ENCODE measurements at regions not wholly inside any gene's neighbourhood (a gene's known extent, or its start where the extent isn't known, plus 50 kb on each side); places are given as distances from the start of the nearest gene placed in this dataset.
"Not testable (repeated sequence)": the region's sequence is repeated elsewhere in the genome, so short reads cannot be mapped to it uniquely, and the experiment has no call there.

DNA sequence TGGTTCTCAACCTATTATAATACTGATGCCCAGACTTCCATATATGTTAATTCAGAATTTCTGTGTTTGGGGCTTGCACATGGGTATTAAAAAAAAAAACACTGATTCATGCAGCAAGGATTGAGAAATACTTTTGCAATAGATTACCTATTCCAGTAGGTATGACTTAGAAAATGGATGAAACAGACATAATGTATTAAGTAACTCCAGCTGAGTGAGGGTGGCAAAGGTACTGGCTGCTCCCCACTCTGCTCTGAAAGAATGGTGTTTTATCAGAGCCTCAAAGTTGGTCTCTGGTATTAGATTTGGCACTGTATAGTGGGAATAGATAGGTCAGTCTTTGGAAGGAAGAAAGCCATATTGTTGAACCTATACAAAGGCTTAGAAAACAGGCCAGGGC, 234.3 kb upstream of the FOLH1 start:
- TF ChIP-seq, protein P1, sequence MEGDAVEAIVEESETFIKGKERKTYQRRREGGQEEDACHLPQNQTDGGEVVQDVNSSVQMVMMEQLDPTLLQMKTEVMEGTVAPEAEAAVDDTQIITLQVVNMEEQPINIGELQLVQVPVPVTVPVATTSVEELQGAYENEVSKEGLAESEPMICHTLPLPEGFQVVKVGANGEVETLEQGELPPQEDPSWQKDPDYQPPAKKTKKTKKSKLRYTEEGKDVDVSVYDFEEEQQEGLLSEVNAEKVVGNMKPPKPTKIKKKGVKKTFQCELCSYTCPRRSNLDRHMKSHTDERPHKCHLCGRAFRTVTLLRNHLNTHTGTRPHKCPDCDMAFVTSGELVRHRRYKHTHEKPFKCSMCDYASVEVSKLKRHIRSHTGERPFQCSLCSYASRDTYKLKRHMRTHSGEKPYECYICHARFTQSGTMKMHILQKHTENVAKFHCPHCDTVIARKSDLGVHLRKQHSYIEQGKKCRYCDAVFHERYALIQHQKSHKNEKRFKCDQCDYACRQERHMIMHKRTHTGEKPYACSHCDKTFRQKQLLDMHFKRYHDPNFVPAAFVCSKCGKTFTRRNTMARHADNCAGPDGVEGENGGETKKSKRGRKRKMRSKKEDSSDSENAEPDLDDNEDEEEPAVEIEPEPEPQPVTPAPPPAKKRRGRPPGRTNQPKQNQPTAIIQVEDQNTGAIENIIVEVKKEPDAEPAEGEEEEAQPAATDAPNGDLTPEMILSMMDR (IDR thresholded peaks at IDR 0.05) = no peak
- no peak for TF ChIP-seq POLR2AphosphoS5 (IDR thresholded peaks at IDR 0.05)
- no peak for TF ChIP-seq POLR2A (IDR thresholded peaks at IDR 0.05)
- no peak for DNase-seq (ENCODE audit: low spot score)
- H3K36me3 ChIP-seq = no peaks in the 10 kb centered on the region
- no peaks in the 10 kb centered on the region for H3K4me1 ChIP-seq (replicated peaks)
- H3K4me3 ChIP-seq = no peak overlapping the region
- H3K27me3 ChIP-seq (replicated peaks; ENCODE audit: insufficient read depth) = no peaks in the 10 kb centered on the region
- H3K9me3 ChIP-seq = no peaks in the 10 kb centered on the region
- intact Hi-C loops (cut with DNase I) = no loop called here
- no peak overlapping the region for H3K27ac ChIP-seq

DNA sequence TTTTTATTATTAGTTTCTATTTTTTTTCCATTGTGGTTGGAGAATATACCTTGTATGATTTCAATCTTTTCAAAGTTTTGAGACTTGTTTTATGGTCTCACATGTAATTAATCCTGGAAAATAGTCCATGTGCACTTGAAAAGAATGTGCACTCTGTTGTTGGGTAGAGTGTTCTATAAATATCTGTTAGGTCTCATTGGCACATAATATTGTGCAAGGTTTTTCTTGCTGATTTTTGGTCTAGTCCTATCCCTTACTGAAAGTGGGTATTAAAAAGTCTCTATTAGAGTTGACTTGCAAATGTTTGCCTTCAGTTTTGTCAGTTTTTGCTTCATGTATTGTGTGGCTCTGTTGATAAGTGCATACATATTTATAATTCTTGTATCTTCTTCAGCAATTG, 231.5 kb upstream of the FOLH1 start:
- H3K4me1 ChIP-seq (replicated peaks); H3K9me3 ChIP-seq; H3K4me3 ChIP-seq; H3K27me3 ChIP-seq (replicated peaks; ENCODE audit: insufficient read depth); intact Hi-C loops (cut with DNase I); DNase-seq (ENCODE audit: low spot score); H3K36me3 ChIP-seq; H3K27ac ChIP-seq: not testable (repeated sequence)

DNA sequence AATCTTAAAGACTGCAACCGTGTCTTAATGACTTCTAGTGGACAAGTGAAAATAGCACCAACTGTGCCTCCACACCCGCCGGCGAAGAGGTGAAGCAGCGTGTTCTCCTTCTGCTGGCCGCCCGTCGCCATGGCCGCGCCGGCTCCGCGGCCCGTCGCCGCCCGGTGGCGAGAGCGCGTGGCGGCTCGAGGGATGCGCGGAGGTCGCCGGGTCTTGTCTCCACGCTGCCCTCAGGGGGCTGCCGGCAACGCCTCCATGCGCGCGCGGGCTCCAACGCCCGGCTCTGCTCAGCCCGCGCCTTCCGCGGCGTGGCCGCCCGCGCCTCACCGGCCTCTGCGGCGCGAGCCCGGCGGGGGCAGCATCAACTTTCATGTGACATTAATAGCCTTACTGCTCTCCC, 225.9 kb upstream of the FOLH1 start:
- intact Hi-C loops (cut with DNase I); DNase-seq (ENCODE audit: low spot score); H3K4me3 ChIP-seq: not testable (repeated sequence)

DNA sequence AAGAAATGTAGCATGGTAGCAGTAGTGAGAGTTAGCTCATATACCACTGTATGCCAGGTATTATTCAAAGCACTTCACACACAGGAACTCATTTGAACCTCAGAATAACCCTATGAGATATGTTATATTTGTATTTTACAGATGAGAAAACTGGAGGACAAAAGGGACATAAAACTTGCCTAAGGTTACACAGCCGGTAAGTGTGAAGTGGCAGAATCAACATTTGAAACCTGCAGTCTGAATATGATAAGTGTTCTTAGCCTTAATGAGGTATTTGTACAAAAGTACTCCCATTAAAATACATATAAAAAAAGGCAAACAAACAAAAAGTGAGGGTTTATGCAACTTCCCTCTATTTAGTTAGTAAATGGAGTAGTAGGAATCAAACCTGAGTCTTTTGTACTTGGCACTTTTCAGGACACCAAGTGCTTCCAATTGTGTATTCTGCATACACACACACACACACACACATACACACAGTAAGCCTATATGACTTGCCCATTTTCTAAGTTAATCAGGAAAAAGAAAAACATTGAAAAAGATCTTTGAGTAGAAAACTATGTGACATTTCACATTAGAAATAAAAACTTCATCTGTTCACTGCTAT, 223.9 kb upstream of the FOLH1 start:
- intact Hi-C loops (cut with DNase I) = no loop called here
- H3K4me3 ChIP-seq = no peak overlapping the region
- H3K9me3 ChIP-seq = no peaks in the 10 kb centered on the region
- no peaks in the 10 kb centered on the region for H3K27me3 ChIP-seq (replicated peaks; ENCODE audit: insufficient read depth)
- no peaks in the 10 kb centered on the region for H3K36me3 ChIP-seq
- H3K27ac ChIP-seq = no peak overlapping the region
- TF ChIP-seq, protein P1 (IDR thresholded peaks at IDR 0.05) = no peak
- no peak for TF ChIP-seq POLR2AphosphoS5 (IDR thresholded peaks at IDR 0.05)
- TF ChIP-seq POLR2A (IDR thresholded peaks at IDR 0.05) = no peak
- DNase-seq (ENCODE audit: low spot score) = no peak
- 39% methylated on average over 1 of the region's 1 CpG for WGBS
- H3K4me1 ChIP-seq (replicated peaks) = no peaks in the 10 kb centered on the region

More for the DNA sequence above, 225.9 kb upstream of the FOLH1 start:
- H3K36me3 ChIP-seq; H3K27me3 ChIP-seq (replicated peaks; ENCODE audit: insufficient read depth); H3K27ac ChIP-seq; H3K9me3 ChIP-seq; H3K4me1 ChIP-seq (replicated peaks): not testable (repeated sequence)
- WGBS = 96% methylated on average over 47 of the region's 49 CpGs

DNA sequence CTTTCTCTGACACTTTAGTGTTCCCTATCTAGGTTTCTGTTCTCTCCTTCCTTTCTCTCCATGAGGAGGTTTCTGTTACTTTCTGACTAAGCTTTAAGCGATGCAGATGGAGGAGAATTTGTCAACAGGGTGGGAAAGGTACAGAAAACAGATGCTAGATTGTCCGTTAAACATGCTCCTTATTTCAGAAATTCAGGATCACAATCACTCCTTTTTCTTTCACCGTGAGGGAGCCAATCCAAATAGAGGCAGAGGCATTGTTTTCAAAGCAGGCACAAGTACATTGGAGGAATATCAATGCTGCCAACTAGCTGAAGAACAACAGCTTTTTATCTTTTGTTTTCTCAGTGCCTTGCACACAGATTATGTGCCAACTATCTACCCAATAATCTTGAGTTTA, 215.7 kb upstream of the FOLH1 start:
- Histone ChIP-seq H3K36me3 (no peaks in the 10 kb centered on the region), H3K27ac (no peak overlapping the region), H3K27me3 (replicated peaks; ENCODE audit: insufficient read depth) (no peaks in the 10 kb centered on the region), H3K9me3 (no peaks in the 10 kb centered on the region), H3K4me1 (replicated peaks) (no peaks in the 10 kb centered on the region), H3K4me3 (no peak overlapping the region)
- TF ChIP-seq POLR2A (IDR thresholded peaks at IDR 0.05) (no peak), POLR2AphosphoS5 (IDR thresholded peaks at IDR 0.05) (no peak)
- TF ChIP-seq, protein P1 (IDR thresholded peaks at IDR 0.05) = no peak
- DNase-seq (ENCODE audit: low spot score) = no peak
- intact Hi-C loops (cut with DNase I) = no loop called here
- WGBS = 36% methylated on average over 3 of the region's 3 CpGs

DNA sequence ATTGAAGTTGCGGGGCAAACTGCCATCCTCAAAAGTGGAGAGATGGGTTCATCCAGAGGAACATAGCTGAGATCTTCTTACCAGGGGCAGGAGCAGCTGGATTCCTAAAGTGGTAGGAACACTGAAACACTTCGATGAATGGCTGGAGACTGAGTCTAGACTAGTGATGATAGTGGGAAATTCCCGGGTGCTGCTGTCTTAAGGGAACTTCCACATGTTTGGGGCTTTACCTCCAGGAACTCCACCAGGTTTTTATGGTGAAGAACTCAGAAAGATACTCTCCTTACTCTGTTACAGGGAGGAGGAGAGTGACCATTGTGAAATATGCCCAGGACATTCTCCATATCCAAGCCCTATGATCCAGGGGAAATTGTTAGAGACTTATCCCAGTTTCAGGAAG, 210.5 kb upstream of the FOLH1 start:
- H3K27ac ChIP-seq; intact Hi-C loops (cut with DNase I); H3K4me3 ChIP-seq; H3K9me3 ChIP-seq; DNase-seq (ENCODE audit: low spot score); H3K4me1 ChIP-seq (replicated peaks); H3K27me3 ChIP-seq (replicated peaks; ENCODE audit: insufficient read depth); H3K36me3 ChIP-seq: not testable (repeated sequence)
- 92% methylated on average over 3 of the region's 3 CpGs for WGBS

Data from prostate gland (tissue), 2 donors.